Mesodermal cell (in vitro differentiated cells): ENCODE measurements at regions not wholly inside any gene's neighbourhood (a gene's known extent, or its start where the extent isn't known, plus 50 kb on each side); places are given as distances from the start of the nearest gene placed in this dataset.
"Not testable (repeated sequence)": the region's sequence is repeated elsewhere in the genome, so short reads cannot be mapped to it uniquely, and the experiment has no call there.

Source experiments
- H3K27ac ChIP-seq: 2 replicates; pipeline ENCODE4 v1.7.0; 2013; ENCODE audit warnings: mild to moderate bottlenecking, low read depth, low read length, moderate library complexity; ENCODE audit not compliant: severe bottlenecking
- H3K36me3 ChIP-seq: 2 replicates; pipeline ENCODE4 v1.7.1; 2013; ENCODE audit warnings: mild to moderate bottlenecking, low read length, moderate library complexity; ENCODE audit not compliant: control insufficient read depth, insufficient read depth
- H3K4me1 ChIP-seq: one replicate; pipeline ENCODE4 v1.7.1; 2013; ENCODE audit warnings: mild to moderate bottlenecking, low read length; ENCODE audit not compliant: insufficient read depth, control insufficient read depth, poor library complexity, severe bottlenecking
- H3K4me3 ChIP-seq: 2 replicates; pipeline ENCODE4 v1.7.0; 2013; ENCODE audit warnings: low read length, control low read depth, mild to moderate bottlenecking; ENCODE audit not compliant: insufficient read depth, poor library complexity, severe bottlenecking; ENCODE audit errors: extremely low read depth
- H3K9me3 ChIP-seq: 2 replicates; pipeline ENCODE4 v1.7.1; 2013; ENCODE audit warnings: mild to moderate bottlenecking, low read length, moderate library complexity; ENCODE audit not compliant: control insufficient read depth
- WGBS, 2 experiments: methylation state at CpG; one replicate each; pipeline ENCODE4 v1.1.5; 2013; ENCODE audit warnings: missing lambda C conversion rate in 2 of 2; ENCODE audit not compliant: insufficient coverage in 2 of 2; 5-methylcytosine and 5-hydroxymethylcytosine counted together

- H3K4me3 ChIP-seq = no peak overlapping the region
- no CpG with 5 or more reads among the region's 1 CpG for WGBS, 2 experiments
Measured at GRCh38 chr2:144990661-144991060, 470.7 kb upstream of the ZEB2 start.

GRCh38 chr2:144989579-144990270 is 469.8 kb upstream of the ZEB2 start:
- no peak overlapping the region for H3K4me3 ChIP-seq
- H3K9me3 ChIP-seq = peaks cover 7% of the 10 kb centered on the region
- H3K36me3 ChIP-seq = no peaks in the 10 kb centered on the region
- no peak overlapping the region for H3K27ac ChIP-seq
- no peaks in the 10 kb centered on the region for H3K4me1 ChIP-seq
- WGBS, 2 experiments = 72 to 77% methylated on average over 1 to 2 of the region's 2 CpGs

More at GRCh38 chr2:144990661-144991060, 470.7 kb upstream of the ZEB2 start:
- H3K9me3 ChIP-seq = peaks cover 7% of the 10 kb centered on the region
- no peaks in the 10 kb centered on the region for H3K4me1 ChIP-seq
- no peak overlapping the region for H3K27ac ChIP-seq
- H3K36me3 ChIP-seq = no peaks in the 10 kb centered on the region

GRCh38 chr2:144988591-144988990 is 468.7 kb upstream of the ZEB2 start:
- Histone ChIP-seq H3K4me1 (no peaks in the 10 kb centered on the region), H3K27ac (no peak overlapping the region), H3K36me3 (no peaks in the 10 kb centered on the region), H3K9me3 (peaks cover 7% of the 10 kb centered on the region), H3K4me3 (no peak overlapping the region)

- WGBS, 2 experiments = 83 to 91% methylated on average over 2 of the region's 2 CpGs
Measured at GRCh38 chr2:144986691-144987090, 466.8 kb upstream of the ZEB2 start.

GRCh38 chr2:144984038-144984437 is 464.1 kb upstream of the ZEB2 start:
- Histone ChIP-seq H3K9me3 (peaks cover 3% of the 10 kb centered on the region), H3K36me3 (no peaks in the 10 kb centered on the region), H3K4me3 (no peak overlapping the region), H3K4me1 (no peaks in the 10 kb centered on the region), H3K27ac (no peak overlapping the region)
- WGBS, 2 experiments = no CpG with 5 or more reads among the region's 1 CpG

More at GRCh38 chr2:144986691-144987090, 466.8 kb upstream of the ZEB2 start:
- Histone ChIP-seq H3K27ac (no peak overlapping the region), H3K9me3 (peaks cover 7% of the 10 kb centered on the region), H3K4me1 (no peaks in the 10 kb centered on the region), H3K36me3 (no peaks in the 10 kb centered on the region), H3K4me3 (no peak overlapping the region)

DNA sequence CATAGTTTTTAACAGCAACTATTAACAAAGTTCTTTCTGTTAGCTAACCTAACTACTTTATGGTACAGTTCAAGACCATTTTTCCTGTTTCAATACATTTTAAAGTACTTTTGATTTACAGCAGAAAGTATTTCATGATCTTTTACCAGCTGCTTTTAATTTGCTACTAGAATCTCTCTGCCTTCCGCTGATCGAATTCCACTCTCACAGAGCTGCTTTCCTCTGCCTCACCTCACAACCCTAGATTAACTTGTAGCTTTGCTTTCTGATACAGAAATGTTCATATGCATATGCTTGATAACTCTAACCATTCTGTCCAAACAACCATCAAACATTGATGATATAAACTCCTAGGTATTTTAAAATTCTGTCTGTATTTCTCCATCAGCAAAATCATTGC is 463.2 kb upstream of the ZEB2 start:
- 100% methylated on average over 1 of the region's 2 CpGs; no CpG with 5 or more reads in 1 of the 2 experiments for WGBS, 2 experiments
- Histone ChIP-seq H3K4me1 (no peaks in the 10 kb centered on the region), H3K4me3 (no peak overlapping the region), H3K36me3 (no peaks in the 10 kb centered on the region), H3K9me3 (peaks cover 3% of the 10 kb centered on the region), H3K27ac (no peak overlapping the region)

GRCh38 chr2:144982481-144982880 is 462.6 kb upstream of the ZEB2 start:
- Histone ChIP-seq H3K4me1 (no peaks in the 10 kb centered on the region), H3K36me3 (no peaks in the 10 kb centered on the region), H3K27ac (no peak overlapping the region), H3K9me3 (peaks cover 3% of the 10 kb centered on the region), H3K4me3 (no peak overlapping the region)
- 100% methylated on average over 1 to 2 of the region's 2 CpGs for WGBS, 2 experiments

DNA sequence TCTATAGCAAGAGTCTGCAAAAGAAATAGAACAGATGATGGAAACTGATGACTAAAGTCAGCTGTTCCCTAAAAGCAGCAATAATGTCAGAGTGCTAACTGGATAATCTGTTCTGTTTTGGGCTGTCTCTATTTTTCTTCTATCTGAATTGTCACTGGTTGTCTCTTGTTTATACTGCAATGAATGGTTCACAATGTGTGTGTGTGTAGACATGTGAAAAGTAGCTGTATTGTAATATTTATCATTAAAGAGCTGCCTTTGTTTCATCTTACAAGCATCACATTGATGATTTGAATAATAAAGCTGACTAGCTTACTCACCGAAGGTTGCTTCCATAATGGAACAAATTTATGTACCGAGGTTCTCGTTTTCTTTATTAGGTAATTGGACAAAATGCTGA is 456.0 kb upstream of the ZEB2 start:
- H3K9me3 ChIP-seq = no peaks in the 10 kb centered on the region
- WGBS, 2 experiments = 90% methylated on average over 2 of the region's 3 CpGs; no CpG with 5 or more reads in 1 of the 2 experiments
- no peak overlapping the region for H3K27ac ChIP-seq
- no peaks in the 10 kb centered on the region for H3K36me3 ChIP-seq
- no peak overlapping the region for H3K4me3 ChIP-seq
- no peaks in the 10 kb centered on the region for H3K4me1 ChIP-seq

- Histone ChIP-seq H3K4me3 (no peak overlapping the region), H3K36me3 (no peaks in the 10 kb centered on the region), H3K27ac (no peak overlapping the region), H3K4me1 (no peaks in the 10 kb centered on the region), H3K9me3 (peaks cover 4% of the 10 kb centered on the region)
- WGBS, 2 experiments = 89% methylated on average over 1 of the region's 3 CpGs; no CpG with 5 or more reads in 1 of the 2 experiments
Measured at GRCh38 chr2:144972676-144973075, 452.8 kb upstream of the ZEB2 start.

GRCh38 chr2:144971786-144972335 is 451.9 kb upstream of the ZEB2 start:
- H3K27ac ChIP-seq = no peak overlapping the region
- H3K9me3 ChIP-seq = peaks cover 4% of the 10 kb centered on the region
- H3K4me3 ChIP-seq = no peak overlapping the region
- no peaks in the 10 kb centered on the region for H3K36me3 ChIP-seq
- 88 to 100% methylated on average over 1 to 5 of the region's 6 CpGs for WGBS, 2 experiments
- no peaks in the 10 kb centered on the region for H3K4me1 ChIP-seq

DNA sequence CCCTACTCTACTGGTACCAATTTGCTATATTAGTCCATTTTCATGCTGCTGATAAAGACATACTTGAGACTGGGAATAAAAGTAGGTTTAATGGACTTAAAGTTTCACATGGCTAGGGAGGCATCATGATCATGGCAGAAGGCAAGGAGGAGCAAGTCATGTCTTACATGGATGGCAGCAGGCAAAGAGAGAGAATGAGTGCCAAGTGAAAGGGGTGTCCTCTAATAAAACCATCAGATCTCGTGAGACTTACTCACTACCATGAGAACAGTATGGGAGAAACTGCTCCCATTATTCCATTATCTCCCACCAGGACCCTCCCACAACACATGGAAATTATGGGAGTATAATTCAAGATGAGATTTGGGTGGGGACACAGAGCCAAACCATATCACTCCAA is 450.5 kb upstream of the ZEB2 start:
- peaks cover 10% of the 10 kb centered on the region for H3K9me3 ChIP-seq
- not testable (repeated sequence) for H3K27ac ChIP-seq, H3K4me1 ChIP-seq, H3K4me3 ChIP-seq, H3K36me3 ChIP-seq
- no CpG with 5 or more reads among the region's 1 CpG for WGBS, 2 experiments
